Esophagus squamous epithelium (tissue), 5 donors: ENCODE measurements at regions not wholly inside any gene's neighbourhood (a gene's known extent, or its start where the extent isn't known, plus 50 kb on each side); places are given as distances from the start of the nearest gene placed in this dataset.

Source experiments
- DNase-seq: peaks from one replicate; lab custom pipeline; 2025; lab: John Stamatoyannopoulos, UW
- H3K27ac ChIP-seq, 4 donors: fragments of 200-600 bp; sonication (generic); one replicate each; pipeline ENCODE4 v1.5.1; 2016 to 2019; ENCODE audit warnings: mild to moderate bottlenecking in 1 of 4
- H3K27me3 ChIP-seq, 4 donors: fragments of 200-600 bp; sonication (generic); 1 replicate in 3 of 4; 2 replicates in 1 of 4; pipeline versions ENCODE4 v1.5.1 to v1.6.0; 2017 to 2021; ENCODE audit warnings: antibody characterized with exemption in 1 of 4
- H3K36me3 ChIP-seq, 3 donors: fragments of 200-600 bp; sonication (generic); one replicate each; pipeline ENCODE4 v1.5.1; 2016 to 2019
- H3K4me1 ChIP-seq, 3 donors: fragments of 200-600 bp; sonication (generic); one replicate each; pipeline ENCODE4 v1.5.1; 2017 to 2019
- H3K4me3 ChIP-seq, 4 donors: fragments of 200-600 bp; sonication (generic); 1 replicate in 3 of 4; 2 replicates in 1 of 4; pipeline ENCODE4 v1.5.1; 2016 to 2019; ENCODE audit warnings: mild to moderate bottlenecking in 2 of 4, moderate library complexity in 1 of 4
- H3K9me3 ChIP-seq, 3 donors: fragments of 200-600 bp; sonication (generic); one replicate each; pipeline ENCODE4 v1.5.1; 2016 to 2019
- CTCF ChIP-seq, 6 experiments: fragments of 450-650 bp in 4 of 6; fragments of 200-600 bp in 2 of 6; sonication (generic) in 2 of 6; IDR thresholded peaks; one replicate each; pipeline ENCODE4 v1.5.1; 2016 to 2019; ENCODE audit warnings: antibody characterized with exemption in 6 of 6, mild to moderate bottlenecking in 4 of 6, moderate library complexity in 4 of 6
- POLR2A ChIP-seq, 4 donors: fragments of 450-650 bp; IDR thresholded peaks; one replicate each; pipeline ENCODE4 v1.6.1; 2017; ENCODE audit warnings: antibody characterized with exemption in 4 of 4, mild to moderate bottlenecking in 4 of 4, moderate library complexity in 3 of 4
- WGBS, 2 donors: methylation state at CpG; one replicate each; pipeline ENCODE4 v1.1.5; 2018; 5-methylcytosine and 5-hydroxymethylcytosine counted together
- intact Hi-C: fragments of 100-400 bp; cut with DNase I; formaldehyde crosslinking; loops from one replicate; pipeline ENCODE4 v1.15.0; 2022
- donor health status: DM: yes; HTN: yes; CAD: no.

- 75 to 82% methylated on average over 1 of the region's 1 CpG for WGBS, 2 donors
- no peaks in the 10 kb centered on the region for H3K4me1 ChIP-seq
- no peaks in the 10 kb centered on the region for H3K9me3 ChIP-seq
- no peaks in the 10 kb centered on the region for H3K27me3 ChIP-seq
- intact Hi-C loops, result no loop called here
- no peaks in the 10 kb centered on the region for H3K36me3 ChIP-seq
- H3K4me3 ChIP-seq, result no peak overlapping the region
- TF ChIP-seq CTCF (IDR thresholded peaks at IDR 0.05), result no peak
- TF ChIP-seq POLR2A (IDR thresholded peaks at IDR 0.05), result no peak
- no peak for DNase-seq
- H3K27ac ChIP-seq, result no peak overlapping the region
Measured at GRCh38 chr2:65782186-65782585, 349.8 kb upstream of the SPRED2 start.

- H3K27ac ChIP-seq, result no peak overlapping the region
- no peaks in the 10 kb centered on the region for H3K4me1 ChIP-seq
- no peaks in the 10 kb centered on the region for H3K36me3 ChIP-seq
- TF ChIP-seq CTCF (IDR thresholded peaks at IDR 0.05) (no peak), POLR2A (IDR thresholded peaks at IDR 0.05) (no peak)
- no peaks in the 10 kb centered on the region for H3K27me3 ChIP-seq
- DNase-seq, result no peak
- intact Hi-C loops, result no loop called here
- no peaks in the 10 kb centered on the region for H3K9me3 ChIP-seq
- H3K4me3 ChIP-seq, result no peak overlapping the region
Measured at GRCh38 chr2:65781756-65782155, 349.4 kb upstream of the SPRED2 start.

GRCh38 chr2:65779021-65779420 is 346.6 kb upstream of the SPRED2 start:
- Histone ChIP-seq H3K36me3 (no peaks in the 10 kb centered on the region), H3K9me3 (no peaks in the 10 kb centered on the region), H3K4me1 (no peaks in the 10 kb centered on the region), H3K27ac (no peak overlapping the region), H3K4me3 (no peak overlapping the region), H3K27me3 (no peaks in the 10 kb centered on the region)
- no peak for TF ChIP-seq CTCF (IDR thresholded peaks at IDR 0.05)
- TF ChIP-seq POLR2A (IDR thresholded peaks at IDR 0.05), result no peak
- no peak for DNase-seq
- WGBS, 2 donors, result 60 to 78% methylated on average over 1 of the region's 1 CpG
- intact Hi-C loops, result no loop called here

GRCh38 chr2:65778137-65778536 is 345.7 kb upstream of the SPRED2 start:
- no peaks in the 10 kb centered on the region for H3K27me3 ChIP-seq
- no peak overlapping the region for H3K4me3 ChIP-seq
- intact Hi-C loops, result no loop called here
- no peaks in the 10 kb centered on the region for H3K36me3 ChIP-seq
- H3K27ac ChIP-seq, result no peak overlapping the region
- H3K4me1 ChIP-seq, result no peaks in the 10 kb centered on the region
- no peak for TF ChIP-seq CTCF (IDR thresholded peaks at IDR 0.05)
- no peak for TF ChIP-seq POLR2A (IDR thresholded peaks at IDR 0.05)
- DNase-seq, result no peak
- whole genome bisulfite sequencing, 2 donors, result 90 to 91% methylated on average over 2 of the region's 2 CpGs
- no peaks in the 10 kb centered on the region for H3K9me3 ChIP-seq

- intact Hi-C loops, result no loop called here
Measured at GRCh38 chr2:65775839-65776238, 343.4 kb upstream of the SPRED2 start.

More at GRCh38 chr2:65775839-65776238, 343.4 kb upstream of the SPRED2 start:
- Histone ChIP-seq H3K4me1 (no peaks in the 10 kb centered on the region), H3K27me3 (peaks cover 0 to 4% (median 0%) of the 10 kb centered on the region in 4 donors), H3K36me3 (no peaks in the 10 kb centered on the region), H3K9me3 (no peaks in the 10 kb centered on the region), H3K4me3 (no peak overlapping the region), H3K27ac (no peak overlapping the region)
- TF ChIP-seq POLR2A (IDR thresholded peaks at IDR 0.05) (no peak), CTCF (IDR thresholded peaks at IDR 0.05) (no peak)
- WGBS, 2 donors, result 83 to 89% methylated on average over 2 of the region's 2 CpGs
- no peak for DNase-seq
